SHP77 (cell line): ENCODE measurements at regions not wholly inside any gene's neighbourhood (a gene's known extent, or its start where the extent isn't known, plus 50 kb on each side); places are given as distances from the start of the nearest gene placed in this dataset.
"Not testable (repeated sequence)": the region's sequence is repeated elsewhere in the genome, so short reads cannot be mapped to it uniquely, and the experiment has no call there.

ENCODE experiments used
- DNase-seq, 2 experiments: peaks; one replicate each; lab custom pipeline; 2025; lab: John Stamatoyannopoulos, UW

GRCh38 chr6:163696311-163696710 is 281.8 kb downstream of the QKI start:
- not testable (repeated sequence) for DNase-seq

- no peak for DNase-seq
These were observed 280.9 kb downstream of the QKI start for GRCh38 chr6:163695414-163695864.

GRCh38 chr6:163694988-163695398 is 280.5 kb downstream of the QKI start:
- no peak for DNase-seq

- DNase-seq: no peak
These were observed 279.6 kb downstream of the QKI start for GRCh38 chr6:163694072-163694471.

- DNase-seq: no peak
These were observed 276.5 kb downstream of the QKI start for GRCh38 chr6:163691049-163691448.

GRCh38 chr6:163688739-163689362 is 274.3 kb downstream of the QKI start:
- no peak for DNase-seq

GRCh38 chr6:163687075-163687474 is 272.6 kb downstream of the QKI start:
- DNase-seq: no peak

GRCh38 chr6:163686301-163686700 is 271.8 kb downstream of the QKI start:
- no peak for DNase-seq

GRCh38 chr6:163683105-163683622 is 268.6 kb downstream of the QKI start:
- no peak for DNase-seq

GRCh38 chr6:163679753-163680152 is 265.2 kb downstream of the QKI start:
- DNase-seq: no peak

- no peak for DNase-seq
These were observed 264.6 kb downstream of the QKI start for GRCh38 chr6:163679012-163679660.

- no peak for DNase-seq
These were observed 261.1 kb downstream of the QKI start for GRCh38 chr6:163675611-163676010.

GRCh38 chr6:163672710-163673109 is 258.2 kb downstream of the QKI start:
- DNase-seq: no peak

GRCh38 chr6:163671791-163672190 is 257.3 kb downstream of the QKI start:
- no peak for DNase-seq

- DNase-seq: no peak
These were observed 256.8 kb downstream of the QKI start for GRCh38 chr6:163671355-163671754.

- DNase-seq: no peak
These were observed 255.8 kb downstream of the QKI start for GRCh38 chr6:163670336-163670735.

GRCh38 chr6:163668061-163668426 is 253.5 kb downstream of the QKI start:
- no peak for DNase-seq

- no peak for DNase-seq
These were observed 253.0 kb downstream of the QKI start for GRCh38 chr6:163667372-163668060.

GRCh38 chr6:163665464-163665863 is 250.9 kb downstream of the QKI start:
- DNase-seq: no peak

- no peak for DNase-seq
These were observed 249.1 kb downstream of the QKI start for GRCh38 chr6:163663575-163663974.

GRCh38 chr6:163662604-163663225 is 248.2 kb downstream of the QKI start:
- DNase-seq: no peak

GRCh38 chr6:163661272-163661671 is 246.8 kb downstream of the QKI start:
- no peak for DNase-seq

- DNase-seq: no peak
These were observed 245.3 kb downstream of the QKI start for GRCh38 chr6:163659803-163660202.
